KOPT-K1 (cell line): ENCODE measurements at regions not wholly inside any gene's neighbourhood (a gene's known extent, or its start where the extent isn't known, plus 50 kb on each side); places are given as distances from the start of the nearest gene placed in this dataset.

ENCODE experiments used
- H3K27ac ChIP-seq: fragments of 200-600 bp; sonication (generic); 2 replicates; pipeline ENCODE4 v1.5.1; 2016; ENCODE audit warnings: antibody characterized with exemption, mild to moderate bottlenecking, low read depth, low read length; ENCODE audit not compliant: poor library complexity, severe bottlenecking
- H3K36me3 ChIP-seq: fragments of 200-600 bp; sonication (generic); 2 replicates; pipeline ENCODE4 v1.5.1; 2017; ENCODE audit warnings: antibody characterized with exemption, mild to moderate bottlenecking, low read length, moderate library complexity; ENCODE audit not compliant: insufficient read depth
- H3K9me3 ChIP-seq: fragments of 200-600 bp; sonication (generic); 2 replicates; pipeline ENCODE4 v1.5.1; 2017; ENCODE audit warnings: antibody characterized with exemption, low read length, mild to moderate bottlenecking; ENCODE audit not compliant: insufficient read depth, poor library complexity, severe bottlenecking

DNA sequence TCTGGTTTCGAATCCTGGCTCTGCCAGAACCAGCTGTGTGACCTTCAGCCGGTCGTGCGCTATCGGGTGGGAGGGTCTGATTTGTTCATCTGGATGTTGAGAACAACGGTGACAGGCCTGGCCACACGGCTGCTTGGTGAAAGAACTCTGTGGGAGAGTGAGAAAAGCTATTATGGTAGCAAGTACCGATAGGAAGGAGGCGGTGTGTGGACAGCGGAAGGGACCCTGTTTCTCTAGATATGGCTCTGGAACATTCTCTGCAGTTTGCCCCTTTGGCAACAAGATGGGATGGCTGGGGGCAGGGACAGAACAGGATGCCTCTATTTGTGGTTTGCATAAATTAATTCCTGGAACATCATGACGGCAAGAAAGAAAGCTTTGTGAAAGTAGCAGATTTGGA, 347.3 kb downstream of the AACS start:
- no peak overlapping the region for H3K27ac ChIP-seq
- no peaks in the 10 kb centered on the region for H3K36me3 ChIP-seq
- no peaks in the 10 kb centered on the region for H3K9me3 ChIP-seq

DNA sequence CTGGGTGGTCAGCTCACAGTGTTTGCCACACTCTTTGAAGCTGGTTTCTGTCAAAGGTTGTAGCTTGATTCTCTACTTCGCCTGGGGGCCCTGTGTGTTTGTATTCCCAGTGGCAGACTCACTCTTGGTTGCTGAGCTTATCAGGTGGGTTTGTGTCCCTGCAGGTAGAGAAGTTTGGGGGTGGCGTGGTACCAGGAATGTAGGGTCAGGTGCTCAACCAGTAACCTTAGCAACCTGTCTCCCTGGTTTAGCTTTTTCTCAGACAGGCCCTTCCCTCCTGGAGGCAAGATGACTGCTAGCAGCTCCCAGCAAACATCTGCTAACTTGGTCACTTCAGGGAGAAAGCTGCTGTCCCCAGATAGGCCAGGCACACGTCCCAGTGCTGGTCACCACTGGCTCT, 352.2 kb downstream of the AACS start:
- Histone ChIP-seq H3K9me3 (peaks cover 26% of the 10 kb centered on the region), H3K36me3 (no peaks in the 10 kb centered on the region), H3K27ac (no peak overlapping the region)

DNA sequence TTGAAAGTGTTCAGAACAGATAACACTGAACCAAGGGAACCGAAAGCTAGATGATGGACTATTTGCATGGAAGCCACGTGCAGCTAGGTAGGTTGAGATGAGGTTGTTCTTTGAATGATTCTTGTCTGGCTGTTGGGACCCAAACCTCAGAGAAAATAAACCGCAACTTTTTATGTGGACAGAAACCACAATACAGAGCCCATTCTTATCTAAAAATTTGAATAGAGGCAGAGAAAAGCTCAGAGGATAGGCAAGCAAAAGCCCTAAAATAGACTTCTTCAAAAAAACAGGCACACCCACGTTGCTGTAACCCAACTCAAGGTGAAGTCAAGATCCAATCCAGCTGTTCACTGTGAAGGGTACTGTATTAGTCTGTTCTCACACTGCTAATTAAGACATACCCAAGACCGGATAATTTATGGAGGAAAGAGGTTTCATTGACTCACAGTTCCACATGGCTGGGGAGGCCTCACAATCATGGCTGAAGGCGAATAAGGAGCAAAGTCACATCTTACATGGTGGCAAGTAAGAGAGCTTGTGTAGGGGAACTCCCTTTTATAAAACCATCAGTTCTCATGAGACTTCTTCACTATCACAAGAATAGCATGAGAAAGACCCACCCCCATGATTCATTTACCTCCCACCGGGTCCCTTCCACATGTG, 353.8 kb downstream of the AACS start:
- Histone ChIP-seq H3K9me3 (peaks cover 26% of the 10 kb centered on the region), H3K36me3 (no peaks in the 10 kb centered on the region), H3K27ac (no peak overlapping the region)

DNA sequence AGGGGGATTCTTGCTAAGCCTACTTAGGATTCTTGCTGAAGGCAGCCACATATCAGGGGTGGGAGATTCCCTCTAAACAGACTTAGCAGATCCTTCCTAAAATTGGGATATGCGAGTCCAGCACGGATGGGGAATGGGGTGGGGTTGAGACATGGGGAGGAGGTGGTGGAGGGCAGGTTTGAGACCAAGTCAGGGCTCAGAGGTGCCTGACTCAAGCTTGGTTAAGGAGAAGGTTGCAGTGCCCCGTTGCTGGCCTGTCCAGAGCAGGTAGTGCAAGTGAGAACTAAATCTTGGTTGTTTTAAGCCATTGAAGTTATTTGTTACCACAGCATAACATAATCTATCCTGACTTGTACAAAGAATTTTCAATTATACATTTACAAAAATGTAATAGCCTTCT, 359.7 kb downstream of the AACS start:
- Histone ChIP-seq H3K27ac (no peak overlapping the region), H3K9me3 (peaks cover 16% of the 10 kb centered on the region)

DNA sequence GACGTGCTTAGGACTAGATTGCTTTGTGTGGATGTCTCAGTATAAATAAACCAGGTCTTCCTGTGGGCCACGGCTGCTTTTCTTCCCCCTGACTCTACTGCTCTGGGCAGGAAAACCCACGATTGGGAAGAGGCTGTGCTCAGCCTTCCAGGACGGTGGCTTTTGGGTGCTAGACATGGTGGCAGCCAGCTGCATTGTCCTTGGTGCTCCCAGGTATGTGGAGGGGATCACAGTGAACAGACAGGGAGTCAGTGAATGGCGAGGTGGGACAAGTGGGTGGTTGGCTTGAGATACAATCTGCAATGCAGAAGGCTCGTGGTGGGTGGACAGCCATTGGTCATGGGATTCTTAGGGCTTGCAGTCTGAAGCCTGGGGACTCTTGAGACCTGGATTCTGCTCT, 366.3 kb downstream of the AACS start:
- H3K27ac ChIP-seq: no peak overlapping the region
- no peaks in the 10 kb centered on the region for H3K36me3 ChIP-seq
- H3K9me3 ChIP-seq: no peaks in the 10 kb centered on the region

More for the DNA sequence above, 359.7 kb downstream of the AACS start:
- H3K36me3 ChIP-seq: no peaks in the 10 kb centered on the region

DNA sequence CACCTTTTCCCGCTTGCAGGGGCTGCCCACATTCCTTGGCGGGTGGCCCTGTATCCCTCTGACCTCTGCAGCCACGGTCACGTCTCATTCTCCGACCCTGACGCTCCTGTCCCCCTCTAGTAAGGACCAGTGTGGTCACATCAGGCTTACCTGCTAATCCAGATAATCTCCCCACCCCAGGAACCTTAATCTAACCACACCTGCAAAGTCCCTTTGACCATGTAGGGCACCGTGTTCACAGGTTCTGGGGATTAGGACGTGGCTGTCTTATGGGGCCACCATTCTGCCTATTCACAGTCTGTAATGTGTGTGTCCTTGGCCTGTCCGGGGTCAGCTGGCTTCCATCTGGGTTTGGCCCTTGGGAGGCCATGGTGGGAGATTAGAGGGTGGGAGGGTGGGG, 368.9 kb downstream of the AACS start:
- Histone ChIP-seq H3K36me3 (no peaks in the 10 kb centered on the region), H3K9me3 (no peaks in the 10 kb centered on the region), H3K27ac (no peak overlapping the region)

DNA sequence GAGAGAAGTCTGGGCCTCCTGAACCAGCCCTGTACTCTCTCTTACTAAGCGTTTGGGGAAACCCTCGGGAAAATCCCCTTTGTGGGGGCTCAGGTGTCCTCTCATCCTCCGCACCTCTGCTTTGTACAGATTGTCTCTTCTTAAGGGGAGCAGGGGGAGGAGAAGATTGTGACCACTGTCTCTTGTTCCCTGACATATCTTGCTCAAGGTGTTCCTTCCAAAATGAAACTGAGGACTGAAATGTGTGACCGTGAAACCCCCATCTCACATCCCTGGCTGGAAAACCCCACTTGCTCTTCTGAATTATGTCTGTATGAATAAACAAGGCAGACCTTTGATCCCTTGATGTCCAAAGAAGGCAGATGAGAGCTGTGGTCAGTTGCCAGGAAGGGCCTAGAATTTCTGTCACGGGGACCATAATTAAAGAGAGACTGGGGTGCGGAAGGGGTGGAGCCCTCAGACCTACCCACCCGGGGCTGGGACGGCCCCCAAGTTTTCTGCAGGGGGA, 369.8 kb downstream of the AACS start:
- Histone ChIP-seq H3K27ac (no peak overlapping the region), H3K9me3 (no peaks in the 10 kb centered on the region), H3K36me3 (no peaks in the 10 kb centered on the region)

DNA sequence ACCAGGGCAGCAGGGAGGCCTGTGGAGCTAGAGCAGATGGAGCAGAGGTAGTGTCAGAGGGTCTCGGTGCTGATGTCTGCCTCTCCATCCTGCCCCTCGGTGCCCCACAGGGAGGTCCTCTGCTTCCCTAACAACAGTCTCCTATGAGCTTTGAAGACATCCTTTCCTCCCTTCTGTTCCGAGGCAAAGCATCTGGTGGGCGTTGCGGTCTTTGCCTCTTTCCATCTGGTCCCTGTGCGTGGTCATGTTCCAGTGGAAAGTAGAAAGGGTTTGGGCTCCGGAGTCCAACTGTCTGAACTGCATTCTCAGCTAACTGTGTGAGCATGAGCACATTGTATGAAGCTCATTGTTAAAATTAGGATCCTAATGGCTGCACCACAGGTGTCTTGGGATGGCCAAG, 370.6 kb downstream of the AACS start:
- Histone ChIP-seq H3K9me3 (no peaks in the 10 kb centered on the region), H3K36me3 (no peaks in the 10 kb centered on the region), H3K27ac (no peak overlapping the region)

DNA sequence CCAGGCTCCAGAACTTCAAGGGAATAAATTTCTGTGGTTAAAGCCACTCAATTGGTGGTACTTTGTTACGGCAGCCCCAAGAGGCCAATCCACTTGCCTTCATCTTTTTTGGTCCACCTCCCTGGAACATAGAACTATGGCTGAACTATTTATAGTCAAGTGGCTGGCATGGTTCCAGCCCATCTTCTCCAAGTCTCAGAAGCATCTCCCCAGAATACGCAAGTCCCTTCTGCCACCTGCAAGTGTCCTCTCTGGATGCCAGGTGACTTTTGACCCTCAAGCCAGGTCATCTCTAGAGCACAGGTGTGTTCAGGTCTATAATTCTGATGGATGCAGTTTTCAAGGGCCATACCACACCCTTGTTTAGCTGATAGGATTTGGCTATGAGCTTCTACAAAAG, 371.5 kb downstream of the AACS start:
- H3K27ac ChIP-seq: no peak overlapping the region
- no peaks in the 10 kb centered on the region for H3K9me3 ChIP-seq
- H3K36me3 ChIP-seq: no peaks in the 10 kb centered on the region

DNA sequence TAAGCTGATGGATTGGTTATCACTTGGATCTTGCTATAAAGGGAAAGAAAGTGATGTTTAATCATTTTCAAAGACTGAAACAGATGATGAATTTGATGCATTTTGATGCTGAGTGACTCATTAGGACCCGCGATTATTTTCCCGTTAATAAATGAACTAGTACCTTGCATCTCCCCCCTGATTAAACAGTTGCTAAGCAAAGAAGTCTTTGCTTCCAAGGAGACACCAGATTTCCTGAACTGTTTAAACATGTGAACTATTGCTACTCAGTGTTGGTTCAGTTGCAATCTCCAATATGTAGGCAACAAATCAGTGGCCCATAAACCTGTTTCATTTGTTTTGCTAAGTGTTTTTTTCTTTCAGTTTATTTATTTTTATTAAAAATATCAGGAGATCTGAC, 375.2 kb downstream of the AACS start:
- peaks cover 4% of the 10 kb centered on the region for H3K9me3 ChIP-seq
- H3K27ac ChIP-seq: no peak overlapping the region
- H3K36me3 ChIP-seq: no peaks in the 10 kb centered on the region

DNA sequence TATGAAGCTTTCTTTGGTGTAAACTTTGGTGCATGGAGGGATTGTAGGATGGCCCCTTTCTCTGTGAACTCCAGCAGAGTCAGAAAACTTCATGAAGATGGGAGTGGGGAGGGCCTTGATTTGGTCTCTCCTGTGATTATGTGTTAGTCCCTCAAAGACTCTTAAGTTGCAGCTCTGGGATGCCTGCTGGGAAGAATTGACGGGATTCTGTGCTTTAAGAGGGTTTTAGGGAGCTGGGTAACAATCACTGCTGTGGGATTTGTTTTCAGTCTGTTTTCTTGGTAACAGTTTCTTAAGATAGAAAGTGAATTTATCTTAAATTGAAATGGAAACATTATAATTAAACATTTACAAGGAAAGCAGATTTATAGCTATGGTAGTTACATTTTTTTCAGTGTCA, 378.1 kb downstream of the AACS start:
- H3K9me3 ChIP-seq: peaks cover 8% of the 10 kb centered on the region
- no peaks in the 10 kb centered on the region for H3K36me3 ChIP-seq
- no peak overlapping the region for H3K27ac ChIP-seq

DNA sequence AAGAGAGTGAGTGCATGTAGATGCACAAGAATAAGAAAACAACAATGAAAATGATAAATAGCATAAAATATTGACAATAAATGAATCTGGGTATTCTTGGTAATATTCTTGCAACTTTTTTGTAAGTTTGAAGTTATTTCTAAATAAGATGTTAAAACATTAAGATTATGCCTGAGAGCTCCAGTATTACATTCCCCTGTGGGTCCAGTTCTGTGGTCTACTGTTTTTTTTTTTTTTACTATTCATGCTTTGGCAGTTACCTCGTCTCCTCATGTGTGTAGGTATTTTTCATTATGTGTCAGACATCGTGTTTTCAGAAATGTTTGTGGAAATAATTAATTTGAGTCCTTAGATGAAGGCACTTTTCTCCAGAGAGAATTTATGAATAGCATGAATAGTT, 386.2 kb downstream of the AACS start:
- Histone ChIP-seq H3K27ac (no peak overlapping the region), H3K36me3 (no peaks in the 10 kb centered on the region), H3K9me3 (peaks cover 24% of the 10 kb centered on the region)

DNA sequence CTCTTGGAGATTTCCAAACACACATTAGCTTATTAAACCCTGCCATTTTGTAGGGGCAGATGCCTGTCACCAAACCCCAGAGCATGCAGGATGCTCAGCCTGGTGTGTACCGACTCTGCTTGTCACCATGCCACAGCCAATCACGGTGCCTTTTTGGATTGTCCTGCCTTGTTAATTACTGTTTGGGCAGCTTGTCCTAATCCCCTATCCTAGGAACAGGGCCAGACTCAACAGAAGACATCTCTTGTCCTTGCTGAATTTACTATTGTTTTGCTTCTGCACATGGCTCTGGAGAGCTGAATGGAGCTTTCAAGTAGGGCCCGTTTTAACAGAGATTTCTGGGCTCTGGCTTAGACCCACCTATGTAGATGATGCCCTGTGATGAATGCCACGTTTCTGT, 388.5 kb downstream of the AACS start:
- Histone ChIP-seq H3K27ac (no peak overlapping the region), H3K9me3 (peaks cover 20% of the 10 kb centered on the region)

DNA sequence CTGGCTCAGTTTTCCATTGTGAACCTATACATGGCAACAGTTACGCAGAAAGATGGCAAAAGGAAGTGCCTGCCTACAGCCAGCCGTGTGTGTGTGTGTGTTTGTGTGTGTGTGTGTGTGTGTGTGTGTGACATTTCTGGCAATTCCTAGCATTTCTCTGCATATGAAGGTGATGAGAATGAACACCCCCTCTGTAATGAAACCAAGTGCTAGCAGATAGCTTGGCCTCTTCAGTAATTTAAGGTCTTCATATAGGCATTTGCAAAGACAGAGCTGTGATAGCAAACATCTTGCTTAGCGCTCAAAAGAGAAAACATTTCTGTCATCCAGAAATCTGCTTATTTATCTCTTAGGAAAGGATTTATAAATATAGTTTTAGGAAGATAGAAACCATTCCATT, 389.1 kb downstream of the AACS start:
- H3K36me3 ChIP-seq: no peaks in the 10 kb centered on the region
- no peak overlapping the region for H3K27ac ChIP-seq
- H3K9me3 ChIP-seq: peaks cover 20% of the 10 kb centered on the region

More for the DNA sequence above, 388.5 kb downstream of the AACS start:
- H3K36me3 ChIP-seq: no peaks in the 10 kb centered on the region

DNA sequence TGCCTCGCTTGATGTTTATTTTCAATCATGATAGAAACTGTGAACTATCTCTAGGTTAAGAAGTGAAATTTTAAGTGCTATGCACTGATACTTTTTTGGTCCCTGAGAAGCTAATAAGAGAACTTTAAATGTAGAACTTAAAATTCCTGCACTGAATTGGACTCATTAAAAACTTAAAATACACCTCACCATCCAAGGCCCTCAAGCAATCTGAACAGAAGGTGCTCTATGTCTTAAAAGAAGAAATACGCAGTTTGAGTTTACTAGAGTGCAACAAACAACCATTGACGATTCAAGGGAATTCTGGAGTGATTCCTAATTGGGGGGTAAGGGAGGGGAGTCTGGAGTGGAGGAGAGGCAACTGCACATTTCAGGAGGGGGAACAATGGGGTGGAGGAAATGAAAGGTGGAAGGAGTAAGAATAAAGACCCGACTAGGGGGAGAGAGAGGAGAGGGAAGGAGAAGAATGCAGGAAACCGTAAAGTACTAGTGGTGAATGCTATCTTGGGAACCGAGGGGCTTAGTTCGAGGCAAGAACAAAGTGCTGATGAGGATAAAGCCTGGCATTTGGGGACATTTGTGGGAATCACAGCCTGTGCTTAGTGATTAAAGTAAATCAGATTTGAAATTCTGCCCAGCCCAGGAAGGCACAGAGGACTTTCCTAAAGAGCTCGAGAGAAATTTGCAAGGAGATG, 389.7 kb downstream of the AACS start:
- H3K27ac ChIP-seq: no peak overlapping the region
- peaks cover 23% of the 10 kb centered on the region for H3K9me3 ChIP-seq
- no peaks in the 10 kb centered on the region for H3K36me3 ChIP-seq

DNA sequence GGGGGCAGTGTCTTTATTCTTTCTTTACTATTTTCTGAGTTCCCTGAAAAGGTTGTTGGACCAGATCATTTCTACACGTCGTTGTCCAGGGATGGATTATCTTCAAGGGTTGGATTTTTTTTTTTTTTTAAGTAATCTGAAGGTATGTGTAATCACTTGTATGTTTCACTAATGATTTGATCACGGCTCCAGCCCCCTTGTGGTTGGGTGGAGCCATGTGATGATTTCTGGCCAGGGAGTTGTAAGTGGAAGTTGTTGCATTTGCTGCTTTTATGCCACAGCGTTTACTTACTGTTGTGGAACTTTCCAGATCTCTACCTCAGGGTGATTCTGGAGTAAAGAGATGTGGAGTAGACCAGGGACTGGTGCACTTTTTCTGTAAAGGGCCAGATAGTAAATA, 390.3 kb downstream of the AACS start:
- Histone ChIP-seq H3K36me3 (no peaks in the 10 kb centered on the region), H3K27ac (no peak overlapping the region), H3K9me3 (peaks cover 23% of the 10 kb centered on the region)
